Suppressor macrophage (primary cell): ENCODE measurements at regions not wholly inside any gene's neighbourhood (a gene's known extent, or its start where the extent isn't known, plus 50 kb on each side); places are given as distances from the start of the nearest gene placed in this dataset.
"Not testable (repeated sequence)": the region's sequence is repeated elsewhere in the genome, so short reads cannot be mapped to it uniquely, and the experiment has no call there.

ENCODE experiments used
- DNase-seq, 4 experiments: peaks; one replicate each; pipeline ENCODE4 v3.0.0-alpha.2; 2020 to 2022

- DNase-seq, result no peak
Observed at GRCh38 chr5:42242881-42243485, 180.3 kb upstream of the GHR start.

GRCh38 chr5:42252306-42252705, 170.9 kb upstream of the GHR start:
- no peak for DNase-seq

DNA sequence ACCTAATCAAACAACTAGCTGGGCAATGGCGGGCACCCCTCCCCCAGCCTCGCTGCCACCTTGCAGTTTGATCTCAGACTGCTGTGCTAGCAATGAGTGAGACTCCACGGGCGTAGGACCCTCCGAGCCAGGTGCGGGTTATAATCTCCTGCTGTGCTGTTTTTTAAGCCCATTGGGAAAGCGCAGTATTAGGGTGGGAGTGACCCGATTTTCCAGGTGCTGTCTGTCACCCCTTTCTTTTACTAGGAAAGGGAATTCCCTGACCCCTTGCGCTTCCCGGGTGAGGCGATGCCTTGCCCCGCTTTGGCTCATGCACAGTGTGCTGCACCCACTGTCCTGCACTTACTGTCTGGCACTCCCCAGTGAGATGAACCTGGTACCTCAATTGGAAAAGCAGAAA, 163.3 kb upstream of the GHR start:
- not testable (repeated sequence) for DNase-seq

GRCh38 chr5:42267091-42267490, 156.1 kb upstream of the GHR start:
- DNase-seq, result no peak

DNA sequence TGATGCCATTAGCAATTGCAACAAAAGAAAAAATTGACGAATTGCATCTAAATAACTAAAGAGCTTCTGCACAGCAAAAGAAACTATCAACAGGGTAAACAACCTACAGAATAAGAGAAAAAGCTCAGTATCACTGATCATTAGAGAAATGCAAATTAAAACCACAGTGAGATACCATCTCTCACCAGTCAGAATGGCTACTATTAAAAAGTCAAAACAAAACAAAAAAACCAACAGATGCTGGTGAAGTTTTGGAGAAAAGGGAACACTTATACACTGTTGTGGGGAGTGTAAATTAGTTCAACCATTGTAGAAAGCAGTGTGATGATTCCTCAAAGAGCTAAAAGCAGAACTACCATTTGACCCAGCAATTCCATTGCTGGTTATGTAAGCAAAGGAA, 155.1 kb upstream of the GHR start:
- DNase-seq, result not testable (repeated sequence)

DNA sequence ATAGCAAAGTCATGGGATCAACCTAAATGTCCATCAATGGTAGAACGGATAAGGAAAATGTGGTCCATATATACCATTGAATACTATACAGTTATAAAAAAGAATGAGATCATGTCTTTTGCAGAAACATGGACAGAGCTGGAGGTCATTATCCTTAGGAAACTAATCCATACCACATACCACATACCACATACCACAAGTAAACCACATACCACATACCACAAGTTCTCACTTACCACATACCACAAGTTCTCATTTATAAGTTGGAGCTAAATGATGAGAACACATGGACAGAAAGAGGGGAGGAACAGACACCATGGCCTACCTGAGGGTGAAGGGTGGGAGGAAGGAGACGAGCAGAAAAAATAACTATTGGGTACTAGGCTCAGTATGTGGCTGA, 154.6 kb upstream of the GHR start:
- no peak for DNase-seq

DNA sequence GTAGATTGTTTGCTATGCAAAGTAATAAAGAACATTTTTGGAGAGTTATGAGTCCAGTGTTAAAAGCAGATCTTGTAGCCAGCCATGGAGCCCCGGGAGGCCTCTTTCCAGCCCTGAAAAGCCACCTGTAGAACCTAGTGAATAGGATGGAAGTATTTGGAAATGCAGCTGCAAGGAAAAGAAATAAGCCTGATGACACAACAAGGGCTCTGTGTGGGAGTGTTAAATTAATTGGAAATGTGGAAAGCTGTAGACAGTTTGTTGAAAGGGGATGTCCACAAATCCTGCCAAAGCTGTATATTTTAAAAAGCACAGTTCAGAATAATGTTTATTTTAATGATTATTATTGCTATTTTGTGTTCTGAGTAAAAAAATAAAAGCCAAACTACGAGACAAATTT, 152.5 kb upstream of the GHR start:
- no peak for DNase-seq

DNA sequence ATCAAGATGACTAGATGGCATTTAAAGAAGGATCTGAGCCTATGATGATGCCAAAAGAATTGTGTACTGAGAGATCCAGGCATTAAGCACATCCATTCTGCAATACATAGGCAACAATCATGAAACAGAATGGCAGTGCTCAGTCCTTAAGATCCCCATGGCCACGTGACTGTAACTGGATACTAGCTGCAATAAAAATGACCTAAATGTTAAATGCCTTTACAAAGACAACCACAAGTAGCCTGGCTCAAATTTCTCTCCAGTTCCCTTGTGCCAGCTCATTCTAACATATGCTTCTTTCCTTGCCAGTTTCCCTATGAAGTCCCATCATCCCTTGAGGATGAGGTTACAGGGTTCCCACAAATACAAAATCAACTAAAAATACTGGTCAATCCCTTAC, 148.3 kb upstream of the GHR start:
- DNase-seq, result no peak

GRCh38 chr5:42277293-42277692, 145.9 kb upstream of the GHR start:
- DNase-seq, result no peak

DNA sequence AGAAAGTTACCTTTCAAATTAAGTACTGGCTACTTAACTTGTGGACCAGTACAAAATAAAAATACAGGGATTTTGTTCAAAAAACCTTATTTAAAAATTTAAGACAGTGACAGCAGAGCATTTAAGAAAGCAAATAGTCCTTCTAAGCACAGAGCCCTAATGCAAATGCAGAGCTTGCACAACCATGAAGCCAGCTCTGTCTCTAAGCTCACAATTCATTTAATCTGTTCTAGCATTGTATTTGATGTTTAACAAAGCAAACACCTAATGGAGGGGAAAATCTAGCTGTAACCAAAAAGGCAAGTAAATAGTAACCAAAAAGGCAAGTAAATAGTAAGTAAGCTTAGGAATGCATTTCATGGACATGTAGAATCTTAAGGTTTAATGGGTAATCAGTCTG, 138.7 kb upstream of the GHR start:
- DNase-seq, result no peak

DNA sequence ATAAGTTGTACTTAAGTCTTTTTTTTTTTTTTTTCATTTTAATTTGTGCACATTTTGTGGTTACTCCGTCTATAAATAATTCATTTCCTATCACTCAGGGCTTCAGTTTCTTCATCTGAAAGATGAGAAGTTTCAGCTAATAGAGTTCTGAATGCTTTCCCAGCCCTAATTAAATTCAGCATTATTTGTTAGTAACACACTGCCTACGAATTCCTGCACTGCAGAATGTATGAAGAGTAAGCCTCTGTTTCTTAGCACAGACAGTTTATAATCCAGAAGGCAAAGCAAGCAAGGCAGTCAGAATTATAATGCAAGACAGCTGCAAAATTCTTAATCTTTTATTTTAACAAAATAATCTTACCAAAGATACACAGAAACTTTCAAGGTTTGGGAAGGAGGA, 138.0 kb upstream of the GHR start:
- no peak for DNase-seq

DNA sequence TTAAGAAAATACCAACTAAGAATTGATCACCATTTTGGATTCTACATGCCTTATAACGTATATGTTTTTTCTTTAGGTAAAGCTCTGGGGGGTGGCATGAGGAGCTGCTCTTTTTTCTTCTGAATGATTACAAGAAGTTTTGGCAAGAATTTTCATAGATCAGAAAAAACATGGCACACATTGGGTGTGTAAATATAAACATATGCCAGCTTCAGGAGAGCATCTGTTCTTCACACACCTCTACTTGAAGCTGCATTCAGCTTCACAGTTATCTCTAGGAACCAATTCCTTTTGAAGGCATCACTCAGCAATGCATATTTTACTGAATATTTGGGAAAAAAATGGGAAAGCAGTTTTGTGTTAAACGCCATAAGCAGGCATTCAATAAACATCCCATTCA, 122.7 kb upstream of the GHR start:
- no peak for DNase-seq

- DNase-seq, result no peak
Observed at GRCh38 chr5:42301349-42301748, 121.9 kb upstream of the GHR start.

- no peak for DNase-seq
Observed at GRCh38 chr5:42302186-42302585, 121.1 kb upstream of the GHR start.

DNA sequence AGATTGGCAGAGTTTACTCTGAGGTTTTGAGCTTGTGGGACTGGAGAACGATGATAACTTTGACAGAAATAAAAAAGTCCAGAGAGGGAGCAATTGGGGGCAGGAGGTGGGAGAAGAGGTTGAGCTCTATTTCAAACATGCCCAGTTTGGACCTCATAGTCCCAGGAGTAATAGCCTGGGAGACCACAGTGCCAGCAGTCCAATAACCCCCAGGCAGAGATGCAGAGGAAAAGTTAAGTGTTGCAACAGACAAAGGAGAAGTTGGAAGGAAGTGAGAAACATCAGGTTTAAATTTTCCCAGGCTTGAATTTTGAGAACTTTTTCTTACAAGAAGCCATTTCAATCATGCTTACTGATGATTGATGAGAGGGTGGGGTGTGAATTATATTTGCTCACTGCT, 117.0 kb upstream of the GHR start:
- DNase-seq, result no peak

DNA sequence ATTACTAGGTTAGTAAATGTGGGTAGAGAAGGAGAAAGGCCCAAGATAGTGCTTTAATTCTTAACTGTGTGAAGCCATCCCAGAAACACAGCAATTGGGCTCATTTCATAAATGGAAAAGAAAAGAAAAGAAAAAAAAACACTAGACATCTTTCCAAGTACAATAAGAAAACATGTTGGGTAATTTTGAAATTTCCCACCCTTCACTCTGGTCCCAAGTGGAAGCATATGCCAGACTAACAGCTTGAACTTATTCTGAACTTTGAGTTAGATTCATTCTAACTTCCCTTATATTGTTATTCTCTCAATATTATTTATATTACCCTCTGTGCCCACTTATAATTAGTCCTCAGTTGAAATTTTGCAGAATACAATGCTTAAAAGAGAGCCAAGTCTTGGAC, 113.4 kb upstream of the GHR start:
- DNase-seq, result no peak

GRCh38 chr5:42315214-42315613, 108.0 kb upstream of the GHR start:
- DNase-seq, result no peak

GRCh38 chr5:42317575-42317974, 105.7 kb upstream of the GHR start:
- no peak for DNase-seq

DNA sequence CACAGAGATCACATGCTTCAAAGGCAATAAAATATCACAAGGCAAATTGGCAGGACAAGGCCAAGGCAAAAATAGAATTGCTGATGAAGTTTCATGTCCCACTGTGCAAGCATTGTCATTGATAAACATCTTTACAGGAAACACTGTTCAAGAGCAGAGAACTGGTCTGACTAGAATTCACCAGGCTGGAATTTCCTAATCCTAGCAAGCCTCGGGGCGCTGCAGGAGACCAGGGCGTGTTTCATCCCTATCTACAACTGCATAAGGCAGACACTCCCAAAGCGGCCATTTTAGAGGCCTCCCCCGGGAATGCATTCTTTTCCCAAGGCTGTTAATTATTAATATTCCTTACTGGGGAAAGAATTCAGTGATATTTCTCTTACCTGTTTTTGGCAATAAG, 103.7 kb upstream of the GHR start:
- not testable (repeated sequence) for DNase-seq

GRCh38 chr5:42321785-42322184, 101.5 kb upstream of the GHR start:
- DNase-seq, result no peak

DNA sequence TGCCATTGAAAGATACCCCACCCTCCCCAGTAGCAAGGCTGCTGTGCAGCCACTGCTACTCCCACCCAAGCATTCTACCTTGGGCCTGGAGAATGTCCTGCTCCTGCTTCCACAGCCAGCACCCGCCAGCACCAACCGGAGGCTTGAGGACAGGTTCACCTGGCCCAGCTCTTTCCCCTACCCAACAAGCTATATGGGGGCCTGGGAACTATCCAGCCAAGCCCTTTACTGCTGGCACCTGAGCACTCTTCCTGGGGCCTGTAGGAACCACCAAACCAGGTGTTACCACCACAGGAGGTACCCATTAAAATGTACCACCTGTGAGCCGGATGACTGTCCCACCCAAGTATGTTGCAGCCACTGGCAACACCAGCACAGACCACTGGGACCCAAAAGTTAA, 86.1 kb upstream of the GHR start:
- DNase-seq, result no peak

DNA sequence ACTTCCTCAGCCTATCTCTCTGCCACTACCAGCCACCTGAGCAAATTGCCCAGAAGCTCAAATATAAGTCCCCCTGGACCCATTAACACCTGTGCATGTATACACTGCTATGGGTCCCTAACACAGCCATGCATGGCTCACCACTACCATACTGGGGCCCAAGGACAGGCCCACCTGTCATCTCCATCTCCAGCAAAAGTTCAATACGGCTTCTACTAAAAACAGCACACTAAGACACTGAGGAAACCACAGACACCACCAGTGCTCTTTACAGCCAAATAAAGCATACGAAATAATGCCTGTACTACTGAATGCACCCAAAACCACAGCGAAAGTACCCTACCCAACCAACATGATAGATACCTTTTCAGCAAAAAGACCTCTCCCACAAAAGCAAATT, 85.6 kb upstream of the GHR start:
- DNase-seq, result no peak

- no peak for DNase-seq
Observed at GRCh38 chr5:42338136-42338535, 85.1 kb upstream of the GHR start.

DNA sequence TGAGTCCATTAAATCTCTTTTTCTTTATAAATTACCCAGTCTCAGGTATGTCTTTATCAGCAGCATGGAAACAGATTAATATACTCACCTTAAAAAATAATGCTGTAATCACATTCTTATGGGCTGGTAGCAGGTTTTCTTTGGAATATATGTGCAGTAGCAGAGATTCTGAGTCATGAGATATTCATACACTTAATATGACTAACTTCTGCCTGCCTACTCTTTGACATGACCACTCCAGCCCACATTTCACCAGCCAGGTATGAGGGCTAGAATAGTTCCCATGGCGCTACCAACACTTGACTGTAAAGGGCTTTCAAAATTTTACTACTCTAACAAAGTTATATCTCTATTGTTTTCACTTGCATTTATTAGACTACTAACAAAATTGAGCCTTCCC, 74.1 kb upstream of the GHR start:
- DNase-seq, result no peak

DNA sequence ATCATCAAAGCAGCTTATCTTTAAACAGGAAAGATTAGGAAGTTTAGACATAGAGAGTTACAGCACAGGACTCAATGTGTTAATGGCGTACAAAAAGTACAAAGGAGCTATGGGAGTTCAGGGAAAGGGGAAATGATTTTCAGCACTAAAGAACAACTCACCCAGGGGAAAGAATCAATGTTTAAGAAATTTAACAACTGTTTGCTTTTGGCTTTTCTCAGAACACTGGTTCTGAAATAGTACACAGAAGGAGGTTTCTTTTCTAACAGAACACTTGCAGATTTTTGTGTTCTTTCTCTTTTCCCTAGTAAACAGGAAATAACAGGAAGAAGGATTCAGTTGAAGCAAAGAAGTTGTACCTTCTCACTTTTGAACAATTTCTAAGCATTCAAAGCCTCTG, 71.3 kb upstream of the GHR start:
- DNase-seq, result no peak

GRCh38 chr5:42360056-42360455, 63.2 kb upstream of the GHR start:
- no peak for DNase-seq
